Limb (tissue), 2 donors: ENCODE measurements at regions not wholly inside any gene's neighbourhood (a gene's known extent, or its start where the extent isn't known, plus 50 kb on each side); places are given as distances from the start of the nearest gene placed in this dataset.

Experiments used
- DNase-seq, 2 donors: peaks; one replicate each; pipeline ENCODE4 v3.0.0-alpha.2; 2016; ENCODE audit errors: extremely low spot score in 2 of 2

DNA sequence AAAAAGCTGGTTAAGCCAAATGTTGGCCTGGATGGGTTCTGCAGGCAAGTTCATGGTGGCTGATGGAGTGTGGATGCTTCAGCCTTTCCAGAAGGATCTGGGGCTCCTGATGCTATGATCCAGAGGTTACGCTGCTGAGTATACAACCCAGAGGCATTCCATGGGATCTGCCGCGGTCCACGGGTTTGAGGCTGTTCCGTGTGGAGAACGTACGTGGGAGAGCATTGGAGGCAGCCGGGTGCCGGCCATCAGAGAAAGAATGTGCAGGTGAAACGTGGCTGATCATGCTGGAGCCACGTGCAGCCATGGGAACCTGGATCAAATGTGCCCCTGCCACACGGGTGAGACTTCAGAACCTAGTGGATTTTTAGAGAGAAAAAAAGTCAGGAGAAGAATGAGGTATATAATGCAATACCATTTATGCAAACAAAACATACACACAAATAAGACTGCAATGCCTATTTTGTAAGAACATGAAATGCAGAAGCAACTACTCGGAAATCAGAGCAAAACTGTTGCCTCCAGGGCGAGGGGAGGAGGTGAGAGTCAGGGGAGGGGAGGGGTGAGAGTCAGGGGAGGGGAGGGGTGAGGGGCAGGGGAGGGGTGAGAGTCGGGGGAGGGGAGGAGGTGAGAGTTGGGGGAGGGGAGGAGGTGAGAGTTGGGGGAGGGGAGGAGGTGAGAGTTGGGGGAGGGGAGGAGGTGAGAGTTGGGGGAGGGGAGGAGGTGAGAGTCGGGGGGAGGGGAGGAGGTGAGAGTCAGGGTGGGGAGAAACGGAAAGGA, 116.5 kb upstream of the C1orf174 start:
- DNase-seq: peak in 1 of 2 donors; percentile 23

DNA sequence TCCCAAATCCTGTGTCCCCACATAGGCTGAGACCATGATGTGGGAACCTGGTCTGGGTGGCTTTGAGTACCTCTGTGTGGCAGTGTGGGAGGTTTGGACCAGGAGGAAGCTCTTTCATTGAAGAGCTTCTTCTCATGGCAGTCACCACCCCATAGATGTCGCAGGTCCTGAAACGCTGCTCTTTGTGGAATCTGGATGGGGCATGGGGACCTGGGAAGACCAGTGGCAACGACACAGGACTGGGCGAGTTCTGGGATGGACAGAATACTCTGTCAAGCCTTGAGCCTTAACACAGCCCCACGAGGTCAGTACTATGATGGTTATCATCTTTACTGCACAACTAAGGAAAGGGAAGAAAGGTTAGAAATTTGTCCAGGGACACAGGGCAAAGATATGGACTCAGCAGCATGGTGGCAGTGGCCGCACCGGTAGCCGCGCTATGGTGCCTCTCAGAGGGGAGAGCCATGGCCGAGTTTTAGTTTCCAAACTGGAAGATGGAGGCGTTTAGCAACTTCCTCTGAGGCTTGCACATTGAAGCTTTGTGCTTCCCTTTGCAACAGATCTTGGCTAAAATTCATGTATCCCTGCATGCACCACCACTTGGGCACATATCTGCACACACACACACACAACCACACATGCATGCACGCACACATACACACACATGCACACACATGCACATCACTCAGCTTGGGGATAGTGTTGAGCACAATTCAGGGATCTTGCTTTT, 117.7 kb upstream of the C1orf174 start:
- peak in 1 of 2 donors; percentile 2 for DNase-seq

DNA sequence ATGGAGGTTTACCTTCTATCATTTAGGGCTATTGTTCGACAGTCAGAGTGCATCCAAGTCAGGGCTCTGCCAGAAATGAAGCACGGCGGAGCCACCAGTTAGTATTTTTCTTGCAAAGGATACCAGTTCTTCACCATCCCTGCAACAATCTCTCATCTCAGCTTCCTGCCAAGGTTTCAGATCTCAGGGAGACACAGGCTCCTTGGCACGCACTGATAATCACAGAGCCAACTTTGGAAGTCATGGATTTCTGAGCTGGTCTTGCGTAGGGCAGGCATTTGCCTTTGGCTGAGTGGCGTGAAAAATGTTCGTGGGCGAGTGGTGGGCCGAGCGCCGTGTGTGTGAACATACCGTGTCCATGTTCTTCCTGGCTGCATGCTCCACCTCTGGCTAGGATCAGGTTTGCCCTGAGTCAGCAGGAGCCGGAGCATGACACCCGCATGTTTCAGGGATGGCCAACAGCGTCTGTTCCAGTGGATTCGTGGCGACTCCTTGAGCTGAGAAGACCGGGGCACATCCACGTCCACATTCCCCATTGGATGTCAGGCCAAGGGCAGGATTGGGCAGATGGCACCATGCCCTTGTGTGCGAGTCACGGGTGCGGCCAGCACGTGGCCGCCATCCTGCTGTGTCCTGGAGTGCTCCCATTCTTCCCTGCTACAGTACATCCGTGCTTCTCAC, 118.5 kb upstream of the C1orf174 start:
- peak in 1 of 2 donors; percentile 11 for DNase-seq

DNA sequence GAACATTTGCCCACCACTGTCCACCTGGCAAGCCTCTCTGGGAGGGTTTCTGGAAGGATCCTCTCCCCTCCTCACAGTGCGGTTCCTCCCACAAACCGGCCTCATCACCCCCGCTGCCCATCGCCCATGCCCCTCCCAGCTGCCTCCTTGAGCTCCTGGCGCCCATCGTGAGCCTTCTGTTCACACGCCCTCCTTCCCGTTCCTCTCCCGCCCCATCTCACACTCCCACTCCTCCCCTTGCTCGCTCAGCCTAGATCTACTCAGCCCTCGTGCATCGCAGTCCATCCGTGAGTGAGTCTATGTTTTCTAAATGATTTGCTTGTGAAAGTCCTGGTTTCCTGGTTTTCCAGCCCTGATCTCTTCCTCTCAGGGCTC, 119.1 kb upstream of the C1orf174 start:
- DNase-seq: no peak

DNA sequence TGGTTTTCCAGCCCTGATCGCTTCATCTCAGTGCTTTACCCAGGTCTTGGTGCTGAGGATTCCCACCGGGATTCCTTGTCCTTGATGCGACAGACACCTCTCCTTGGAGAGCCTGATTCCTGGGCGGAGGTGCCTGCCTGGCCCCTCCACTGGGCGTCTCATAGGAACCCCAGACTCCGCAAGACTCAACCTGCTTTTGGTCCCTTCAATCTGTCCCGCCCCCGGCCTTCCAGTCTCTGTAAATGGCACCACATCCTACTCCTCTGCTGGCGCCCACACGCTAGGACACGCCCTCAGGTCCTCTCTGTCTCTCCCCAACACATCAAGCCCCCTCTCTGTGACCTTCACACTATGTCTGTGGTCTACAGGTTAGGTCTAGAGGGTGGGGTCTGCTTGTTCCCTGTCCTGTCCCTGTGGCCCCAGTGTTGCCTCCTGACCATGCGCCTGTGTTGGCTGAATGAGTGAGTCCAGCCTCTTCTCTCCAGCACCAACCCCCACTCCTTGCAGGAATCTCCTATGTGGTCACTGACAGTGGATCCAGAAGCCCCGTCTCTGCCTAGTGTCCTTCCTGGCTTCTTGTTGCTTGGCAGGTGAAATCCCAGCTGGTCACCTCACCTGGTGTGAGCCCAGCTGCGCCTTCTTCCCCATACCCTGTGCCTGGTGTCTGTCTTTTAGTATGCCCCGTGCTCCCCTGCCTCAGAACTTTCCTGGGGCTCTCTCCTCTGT, 119.7 kb upstream of the C1orf174 start:
- DNase-seq: peak in 1 of 2 donors; percentile 14

DNA sequence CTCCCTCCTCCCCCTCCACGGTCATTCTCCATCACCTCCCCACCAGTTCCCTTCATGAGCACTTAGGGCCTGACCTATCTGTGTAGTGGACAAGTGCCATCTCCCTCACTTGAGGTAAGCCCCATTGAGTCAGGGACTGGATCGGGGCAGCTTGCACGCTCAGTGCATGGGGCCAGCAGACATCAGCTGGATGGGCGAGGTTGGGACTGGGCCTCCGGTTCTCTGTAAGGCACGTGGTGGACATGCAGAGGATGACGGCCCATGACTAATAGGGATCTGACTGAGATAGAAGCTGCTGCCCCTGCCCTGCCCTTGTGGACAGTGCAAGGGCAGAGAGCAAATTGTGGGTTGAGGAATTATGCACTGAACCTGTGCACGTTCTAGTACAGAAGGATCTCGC, 120.4 kb upstream of the C1orf174 start:
- DNase-seq: peak in 1 of 2 donors; percentile 6

DNA sequence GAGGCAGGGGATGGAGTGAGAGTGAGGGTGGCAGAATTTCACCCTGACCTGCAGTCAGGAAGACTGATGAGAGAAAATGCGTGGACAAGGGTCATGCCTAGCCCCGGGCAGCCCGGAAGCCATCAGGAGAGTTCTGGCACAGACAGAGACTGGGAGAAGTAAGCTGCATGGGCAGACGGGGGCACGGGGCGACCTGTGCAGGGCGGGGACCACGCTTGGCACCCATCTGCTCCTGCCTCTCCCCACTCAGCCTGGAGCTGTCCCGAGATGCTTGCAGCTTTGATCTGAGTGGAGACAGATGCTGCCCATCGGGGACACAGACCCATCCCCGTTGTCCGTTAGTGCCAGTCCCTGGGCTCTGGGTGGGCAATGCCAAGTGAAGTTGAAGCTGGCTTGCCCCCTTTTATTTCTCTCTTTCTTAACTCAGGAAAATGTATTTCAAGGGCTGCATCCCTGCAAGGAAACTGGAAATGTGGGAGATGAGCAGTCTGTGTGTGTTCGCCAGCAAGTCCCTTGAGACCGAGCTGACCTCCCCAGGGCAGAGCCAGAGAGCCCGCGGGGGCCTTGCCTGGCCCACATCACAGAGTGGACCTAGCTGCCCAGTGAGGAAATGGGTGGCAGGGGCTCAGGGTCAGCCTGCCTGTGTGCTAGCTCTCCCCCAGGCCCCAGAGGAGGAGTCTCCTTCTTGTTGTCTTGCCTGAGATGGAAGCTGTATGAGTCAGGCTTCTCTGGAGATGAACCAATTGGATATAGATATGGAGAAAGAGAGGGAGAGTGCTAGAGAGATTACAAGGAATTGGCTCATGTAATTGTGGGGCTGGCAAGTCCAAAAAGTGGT, 121.3 kb upstream of the C1orf174 start:
- peak in 1 of 2 donors; percentile 12 for DNase-seq

DNA sequence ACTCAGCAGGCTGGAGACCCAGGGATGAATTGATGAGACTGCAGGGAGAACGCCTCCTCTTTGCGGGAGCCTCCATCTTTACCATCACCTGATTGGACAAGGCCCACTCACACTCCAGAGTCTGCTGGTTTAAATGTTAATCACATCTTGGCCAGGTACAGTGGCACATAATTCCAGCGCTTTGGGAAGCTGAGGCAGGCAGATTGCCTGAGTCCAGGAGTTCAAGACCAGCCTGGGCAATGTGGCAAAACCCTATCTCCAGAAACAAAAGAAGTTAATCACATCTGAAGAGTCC, 121.8 kb upstream of the C1orf174 start:
- DNase-seq: no peak

DNA sequence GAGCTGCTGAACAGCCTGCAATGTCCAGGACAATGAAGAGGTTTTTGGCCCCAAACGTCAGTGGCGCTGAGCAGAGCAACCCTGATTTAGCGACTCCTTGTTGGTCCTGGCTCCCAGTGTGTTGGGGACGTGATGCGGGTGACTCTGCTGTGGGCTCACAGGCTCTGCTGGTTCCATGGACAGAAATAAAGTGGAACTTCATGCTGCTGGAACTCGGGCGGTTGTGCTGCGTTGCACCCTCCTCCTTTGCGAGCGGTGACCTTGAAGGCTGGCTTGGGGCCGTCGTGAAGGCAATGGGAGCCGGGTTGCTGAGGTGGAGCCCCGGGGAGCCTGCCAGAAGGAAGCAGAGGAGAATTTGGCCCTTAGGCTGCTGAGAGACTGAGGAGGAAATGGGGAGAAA, 122.6 kb upstream of the C1orf174 start:
- DNase-seq: no peak

DNA sequence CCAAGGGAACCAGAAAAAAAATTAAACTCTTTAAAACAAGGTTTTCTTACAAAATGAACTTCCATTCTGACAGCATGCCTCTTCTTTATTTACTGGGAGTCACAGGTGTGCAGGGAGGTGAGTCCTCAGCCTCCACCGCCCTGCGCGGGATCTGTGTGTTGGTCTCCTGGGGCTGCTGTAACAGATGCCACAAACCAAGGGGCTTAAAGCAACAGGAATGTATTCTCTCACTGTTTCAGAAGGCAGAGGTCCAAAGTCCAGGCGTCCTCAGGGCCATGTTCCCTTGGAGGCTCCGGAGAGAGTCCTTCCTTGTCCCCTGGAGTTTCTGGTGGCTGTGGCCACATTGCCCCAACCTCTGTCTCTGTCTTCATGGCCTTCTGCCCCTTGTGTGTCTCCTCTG, 123.6 kb upstream of the C1orf174 start:
- peak in 1 of 2 donors; percentile 21 for DNase-seq

DNA sequence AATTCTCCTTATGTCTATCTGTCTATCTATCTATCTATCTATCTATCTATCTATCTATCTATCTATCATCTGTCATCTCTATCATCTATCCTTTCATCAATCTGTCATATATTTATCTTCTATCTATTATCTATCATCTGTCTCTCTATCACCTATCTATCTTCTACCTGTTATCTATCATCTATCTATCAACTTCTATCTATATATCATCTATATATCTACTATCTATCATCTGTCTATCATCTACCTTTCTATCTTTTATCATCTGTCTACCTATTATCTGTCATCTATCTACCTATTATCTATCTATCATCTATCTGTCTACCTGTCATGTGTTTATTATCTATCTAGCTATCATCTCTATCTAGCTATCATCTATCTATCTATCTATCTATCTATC, 124.7 kb upstream of the C1orf174 start:
- no peak for DNase-seq

DNA sequence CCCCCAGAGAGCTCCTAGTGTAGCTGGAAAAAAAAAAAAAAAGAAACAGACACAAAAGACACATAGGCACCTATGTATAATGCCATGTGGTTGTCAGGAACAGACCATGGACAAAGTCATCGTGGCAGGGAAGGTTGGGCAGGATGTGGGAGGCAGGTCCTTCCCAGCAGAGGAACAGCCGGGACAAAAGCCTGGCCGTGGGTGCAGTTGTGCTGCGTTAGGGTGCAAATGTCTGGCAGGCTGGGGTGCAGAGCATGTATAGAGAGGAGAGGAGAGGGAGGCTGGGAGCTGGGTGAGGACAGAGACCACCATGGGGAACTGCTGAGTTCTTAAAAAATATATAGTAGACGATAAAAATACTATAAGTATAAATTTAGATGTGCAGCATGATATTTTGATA, 125.7 kb upstream of the C1orf174 start:
- peak in 1 of 2 donors; percentile 6 for DNase-seq

DNA sequence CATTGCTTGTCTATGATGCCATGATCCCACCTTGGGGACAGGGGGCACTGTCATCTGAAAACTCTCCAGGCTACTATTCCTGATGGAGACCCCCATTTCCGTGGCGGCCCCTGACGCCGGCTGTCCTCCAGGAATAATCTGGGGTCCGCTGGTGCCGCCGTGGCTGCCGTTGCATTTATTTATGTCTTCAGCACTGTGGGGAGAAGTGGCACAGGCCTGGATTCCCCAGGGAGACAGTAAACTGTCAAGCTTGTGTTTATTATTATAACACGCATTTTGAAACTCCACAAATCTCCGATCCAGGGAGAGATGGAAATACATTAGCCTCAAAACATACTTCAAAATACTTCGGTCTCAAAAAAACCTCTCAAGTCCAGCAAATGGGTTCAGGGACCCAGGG, 126.9 kb upstream of the C1orf174 start:
- peak in 1 of 2 donors; percentile 7 for DNase-seq

DNA sequence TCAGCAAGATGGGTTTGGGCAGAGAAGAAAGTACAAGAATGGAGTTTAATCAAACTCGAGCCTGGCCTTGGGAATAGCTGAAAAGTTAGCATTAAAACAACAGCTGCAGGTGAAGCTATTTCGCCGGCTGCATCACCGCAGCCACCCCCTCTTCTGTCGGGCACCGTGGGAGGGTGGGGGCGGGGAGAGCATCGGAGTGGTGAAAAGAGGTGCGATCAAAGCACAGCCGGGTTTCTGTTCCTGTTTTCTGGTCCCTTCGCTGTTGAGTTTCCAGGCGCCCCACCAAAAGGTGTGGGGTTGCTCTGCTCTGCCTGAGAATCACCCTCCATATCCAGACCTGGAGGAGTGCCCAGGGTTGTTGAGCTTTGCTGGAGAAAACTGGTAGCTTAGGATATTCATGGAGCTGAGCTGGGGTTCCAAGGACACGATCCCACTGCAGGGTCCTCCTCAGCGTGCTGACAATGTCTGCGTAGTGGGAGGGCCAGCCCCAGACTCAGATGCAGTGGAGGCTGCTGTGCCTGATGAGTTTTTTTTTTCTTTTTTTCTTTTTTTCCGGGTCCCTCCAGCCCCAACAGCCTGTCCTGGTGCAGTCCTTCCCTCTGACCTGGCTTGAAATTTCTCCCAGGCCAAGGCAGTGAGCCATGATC, 127.5 kb upstream of the C1orf174 start:
- DNase-seq: peak in 1 of 2 donors; percentile 17

DNA sequence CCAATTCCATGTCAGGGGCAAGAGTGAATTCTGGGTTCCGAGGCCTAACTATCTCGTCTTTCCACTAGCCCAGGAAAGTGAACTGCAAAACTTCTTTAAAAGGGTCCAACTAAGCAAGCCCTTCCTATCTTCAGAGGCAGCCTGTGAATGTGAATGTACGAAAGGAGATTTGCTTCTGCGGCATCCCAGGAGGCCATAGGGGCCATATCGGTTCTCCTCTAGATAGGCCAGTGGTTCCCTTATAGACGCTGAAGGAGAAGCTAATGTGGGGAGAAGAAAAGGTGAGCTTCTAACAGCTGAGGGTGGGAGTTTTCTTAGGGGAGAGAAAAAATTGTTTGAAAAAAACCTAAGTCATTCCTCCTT, 128.0 kb upstream of the C1orf174 start:
- no peak for DNase-seq

DNA sequence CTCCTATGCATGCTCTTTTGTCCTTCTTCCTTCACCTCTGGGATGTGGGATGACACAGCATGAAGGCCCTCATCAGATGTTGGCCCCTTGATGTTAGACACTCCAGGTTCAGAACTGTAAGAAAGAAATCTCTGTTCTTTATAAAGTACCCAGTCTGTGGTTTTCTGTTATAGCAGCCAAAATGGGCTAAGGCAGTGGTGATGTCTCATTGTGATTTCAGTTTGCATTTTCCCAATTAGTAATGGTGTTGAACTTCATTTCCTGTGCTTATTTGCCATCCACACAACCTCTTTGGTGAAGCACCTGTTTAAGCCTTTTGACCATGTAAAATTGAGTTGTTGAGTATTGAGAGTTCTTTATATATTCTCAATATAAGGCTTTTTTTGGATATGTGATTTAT, 129.3 kb upstream of the C1orf174 start:
- DNase-seq: no peak

DNA sequence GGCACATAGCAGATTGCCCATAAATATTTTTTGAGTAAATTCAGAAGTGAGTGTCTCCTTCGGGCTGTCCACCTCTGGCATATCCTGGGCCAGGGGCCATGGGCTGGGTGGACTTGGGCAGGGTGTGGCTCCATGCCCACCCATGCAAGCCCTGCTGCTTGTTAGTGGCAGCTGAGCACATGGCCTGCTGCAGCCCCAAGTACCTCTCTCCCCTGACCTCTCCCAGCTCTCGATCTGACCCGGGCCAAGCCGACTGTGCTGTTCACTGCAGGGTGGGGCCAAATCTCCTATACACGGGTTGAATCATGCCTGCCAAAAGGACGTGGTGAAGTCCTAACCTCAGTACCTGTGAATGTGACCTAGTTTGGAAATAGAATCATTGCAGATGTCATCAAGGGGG, 132.5 kb upstream of the C1orf174 start:
- DNase-seq: peak in 1 of 2 donors; percentile 8

DNA sequence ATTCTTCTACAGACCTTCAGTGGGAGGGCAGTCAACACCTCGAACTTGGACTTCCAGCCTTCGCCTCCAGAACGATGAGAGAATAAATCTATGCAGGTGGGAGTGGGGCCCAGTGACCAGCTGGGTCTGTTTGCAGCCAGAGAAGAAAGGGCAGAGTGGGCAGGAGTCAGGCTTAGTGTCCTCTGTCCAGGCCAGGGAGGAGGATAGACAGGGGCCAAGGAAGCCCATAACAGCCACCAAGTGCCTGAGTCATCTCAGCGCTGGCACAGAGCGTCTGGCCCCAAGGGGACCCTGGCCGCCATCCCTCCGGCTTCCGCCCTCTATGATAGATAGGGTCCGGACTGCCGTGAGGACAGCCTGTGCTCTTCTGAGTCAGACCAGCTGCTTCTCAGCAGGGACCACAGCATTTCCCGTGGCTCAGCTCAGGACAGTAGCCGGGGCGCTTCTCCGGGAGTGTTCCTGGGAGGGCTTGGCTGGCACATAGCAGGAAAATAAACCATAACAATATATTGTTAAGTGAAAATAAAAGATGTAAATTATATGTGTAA, 133.1 kb upstream of the C1orf174 start:
- DNase-seq: peak in 1 of 2 donors; percentile 9

DNA sequence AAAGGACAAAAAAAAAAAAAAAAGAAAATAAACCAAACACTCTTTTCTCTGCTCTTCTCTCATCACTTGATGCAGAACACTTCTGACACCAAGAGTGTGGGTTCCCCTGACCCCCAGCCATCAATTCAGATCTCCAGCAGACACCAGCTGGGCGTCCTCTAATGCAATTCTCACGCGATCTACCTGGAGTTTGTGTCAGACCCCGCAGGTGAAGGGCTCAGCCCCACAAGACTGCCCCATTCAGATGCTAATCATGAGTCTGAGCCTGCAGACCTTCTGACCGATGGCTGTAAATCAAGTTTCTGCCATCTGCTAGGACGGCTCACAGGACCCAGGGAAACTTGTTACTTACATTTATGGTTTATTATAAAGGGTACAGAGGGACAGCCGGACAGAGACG, 133.6 kb upstream of the C1orf174 start:
- peak in 1 of 2 donors; percentile 11 for DNase-seq

DNA sequence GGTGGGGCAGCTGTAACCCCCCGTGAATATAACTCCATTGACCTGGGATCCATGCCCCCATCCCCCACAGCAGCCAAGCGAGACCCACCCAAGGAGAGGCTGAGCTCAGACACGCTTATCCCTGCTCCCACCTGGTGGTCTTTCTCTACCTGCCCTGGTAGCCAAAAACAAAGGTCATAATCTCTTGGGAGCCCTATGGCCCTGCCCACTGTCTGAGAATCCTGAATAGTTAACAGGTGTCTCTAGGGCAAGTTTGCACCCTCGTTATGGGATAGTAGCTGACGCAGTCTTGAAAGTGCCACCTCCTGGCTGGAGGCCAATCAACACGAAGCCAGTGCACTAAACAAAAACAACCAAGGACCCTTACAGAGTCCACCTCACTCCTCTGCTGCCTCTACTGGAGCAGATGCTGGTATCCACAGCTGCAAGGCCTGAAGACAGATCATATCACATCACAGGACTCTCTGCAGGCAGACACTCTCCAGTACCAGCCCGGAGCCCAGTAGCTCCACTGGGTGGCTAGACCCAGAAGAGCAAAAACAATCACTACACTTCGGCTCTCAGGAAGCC, 134.3 kb upstream of the C1orf174 start:
- DNase-seq: peak in 1 of 2 donors; percentile 9
